RKO (cell line): ENCODE measurements at regions not wholly inside any gene's neighbourhood (a gene's known extent, or its start where the extent isn't known, plus 50 kb on each side); places are given as distances from the start of the nearest gene placed in this dataset.
A peak's percentile ranks its signal among the peaks of the same experiment; 100 is the strongest.

Experiments used
- DNase-seq: peaks from one replicate; pipeline ENCODE4 v3.0.0-alpha.2; 2016; ENCODE audit warnings: low spot score

- DNase-seq: no peak
Measured at GRCh38 chr10:90407851-90408250, 450.0 kb downstream of the HTR7 start.

DNA sequence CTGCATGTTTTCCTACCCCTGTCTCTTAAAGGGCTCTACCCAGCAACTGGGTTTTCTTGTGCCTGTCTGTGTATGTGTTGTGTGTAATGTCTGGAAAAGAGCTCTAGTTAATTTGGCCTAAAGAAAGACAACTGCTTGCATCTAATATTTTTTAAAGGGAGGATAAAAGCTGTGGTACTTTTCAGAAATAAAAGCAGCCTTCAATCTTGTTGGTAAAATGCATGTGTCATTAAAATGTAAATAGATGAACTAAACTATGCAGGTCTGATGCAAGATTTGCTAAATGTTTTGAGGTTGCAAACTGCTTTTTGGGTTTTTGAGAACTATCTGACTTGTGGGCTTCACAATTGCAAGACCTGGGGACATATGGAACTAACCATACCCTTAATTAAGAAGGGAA lies 445.3 kb downstream of the HTR7 start:
- DNase-seq: no peak

- DNase-seq: no peak
Measured at GRCh38 chr10:90413196-90413595, 444.6 kb downstream of the HTR7 start.

DNA sequence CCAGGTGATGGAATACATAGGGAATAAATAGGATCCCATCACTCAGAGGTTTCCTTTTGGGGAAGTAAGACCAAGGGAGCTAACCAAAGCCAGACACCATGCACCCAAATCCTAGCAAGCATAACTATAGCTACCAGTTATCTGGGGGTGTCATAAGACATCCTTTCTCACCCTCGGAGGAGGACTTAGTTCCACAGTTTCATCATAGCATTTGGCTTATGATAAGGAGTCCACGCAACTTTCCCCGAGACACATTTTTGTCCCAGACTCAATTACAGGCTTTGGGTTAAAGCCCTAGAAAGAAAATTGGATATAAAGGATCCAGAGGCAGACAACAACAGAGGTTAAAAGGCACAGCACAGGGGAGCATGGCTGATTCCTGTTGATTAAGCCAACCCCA lies 442.9 kb downstream of the HTR7 start:
- DNase-seq: no peak

- DNase-seq: no peak
Measured at GRCh38 chr10:90417029-90417428, 440.8 kb downstream of the HTR7 start.

GRCh38 chr10:90417476-90418210 lies 440.2 kb downstream of the HTR7 start:
- no peak for DNase-seq

DNA sequence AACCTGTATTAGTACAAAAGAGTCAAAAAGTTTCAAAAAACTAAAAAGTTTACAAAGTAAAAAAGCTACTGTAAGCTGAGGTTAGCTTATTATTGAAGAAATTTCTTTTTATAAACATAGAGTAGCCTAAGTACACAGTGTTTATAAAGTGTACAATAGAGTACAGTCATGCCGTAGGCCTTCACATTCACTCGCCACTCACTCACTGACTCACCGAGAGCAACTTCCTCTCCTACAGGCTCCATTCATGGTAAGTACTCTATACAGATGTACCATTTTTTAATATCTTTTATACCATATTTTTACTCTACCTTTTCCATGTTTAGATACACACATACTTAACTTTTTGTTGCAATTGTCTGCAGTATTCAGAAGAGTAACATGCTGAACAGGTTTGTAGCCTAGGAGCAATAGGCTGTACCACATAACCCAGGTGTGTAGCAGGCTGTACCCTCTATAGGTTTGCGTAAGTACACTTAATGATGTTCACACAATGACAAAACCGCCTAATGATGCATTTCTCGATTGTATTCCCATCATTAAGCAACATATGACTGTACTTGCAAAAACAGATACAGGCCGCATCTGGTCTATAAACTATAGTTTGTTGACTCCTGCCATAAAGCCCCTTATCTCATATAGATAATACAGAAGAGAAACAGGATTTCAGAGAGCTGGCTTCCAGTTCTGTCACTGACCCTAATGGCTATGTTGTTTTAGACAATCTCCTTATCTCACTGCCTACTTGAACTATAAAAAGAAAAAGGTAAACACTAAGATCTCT lies 438.8 kb downstream of the HTR7 start:
- peak; percentile 75 for DNase-seq

- no peak for DNase-seq
Measured at GRCh38 chr10:90420637-90421318, 437.1 kb downstream of the HTR7 start.

- DNase-seq: no peak
Measured at GRCh38 chr10:90421874-90422273, 436.0 kb downstream of the HTR7 start.

DNA sequence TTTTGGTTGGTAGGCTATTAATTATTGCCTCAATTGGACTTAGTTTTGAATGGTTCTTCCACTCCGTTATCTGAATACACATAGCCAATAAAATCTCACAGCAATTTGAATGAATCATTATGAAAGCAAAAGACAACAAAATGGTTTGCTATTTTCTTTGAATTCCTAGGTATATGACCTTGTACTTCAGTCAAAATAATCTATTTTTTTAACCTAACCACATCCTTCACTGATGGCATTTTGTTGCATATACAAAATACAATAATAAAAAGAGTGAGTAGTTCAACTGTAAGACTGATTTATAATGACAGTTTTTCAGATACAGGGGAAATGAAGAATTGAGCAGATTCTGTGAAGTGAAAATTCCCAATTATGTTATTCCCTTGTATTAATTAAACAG lies 433.1 kb downstream of the HTR7 start:
- DNase-seq: no peak

GRCh38 chr10:90430186-90430585 lies 427.7 kb downstream of the HTR7 start:
- DNase-seq: no peak

DNA sequence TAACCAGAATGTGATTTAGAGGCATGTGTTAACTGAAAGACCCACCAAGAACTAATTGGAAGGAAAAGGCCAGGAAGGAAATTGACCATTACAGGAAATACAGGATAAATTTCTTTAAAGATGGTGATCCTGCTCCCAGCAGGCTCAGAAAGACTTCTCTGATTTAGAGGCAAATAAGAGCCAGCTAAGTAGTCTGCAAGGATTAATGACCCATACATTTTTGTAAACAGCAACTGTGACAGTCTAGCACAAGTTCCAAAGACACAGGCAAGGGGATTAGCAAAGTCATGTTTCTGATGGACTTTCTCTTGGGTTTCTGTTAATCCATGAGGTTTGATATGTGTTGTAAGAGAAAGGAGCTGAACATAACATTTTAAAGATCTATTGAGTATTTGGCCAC lies 425.0 kb downstream of the HTR7 start:
- DNase-seq: no peak

DNA sequence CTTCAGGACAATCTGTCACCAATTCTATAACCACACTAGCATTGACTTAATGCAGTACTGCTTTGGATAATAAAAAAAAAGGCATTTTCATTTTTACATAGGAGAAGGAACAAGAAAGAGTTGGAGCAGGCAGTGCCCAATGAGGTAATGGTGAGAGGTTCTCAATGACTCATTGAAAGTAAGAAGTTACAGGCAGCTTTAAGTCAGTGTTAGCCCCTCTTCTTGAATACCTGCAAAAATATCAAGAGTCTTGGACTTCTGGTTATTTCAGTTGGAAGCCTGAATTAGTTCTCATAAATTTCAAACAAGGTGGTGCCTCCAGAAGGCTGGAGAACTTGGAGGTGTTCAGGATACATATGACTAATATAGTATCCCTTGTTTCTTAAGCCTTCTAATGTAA lies 422.5 kb downstream of the HTR7 start:
- DNase-seq: no peak

DNA sequence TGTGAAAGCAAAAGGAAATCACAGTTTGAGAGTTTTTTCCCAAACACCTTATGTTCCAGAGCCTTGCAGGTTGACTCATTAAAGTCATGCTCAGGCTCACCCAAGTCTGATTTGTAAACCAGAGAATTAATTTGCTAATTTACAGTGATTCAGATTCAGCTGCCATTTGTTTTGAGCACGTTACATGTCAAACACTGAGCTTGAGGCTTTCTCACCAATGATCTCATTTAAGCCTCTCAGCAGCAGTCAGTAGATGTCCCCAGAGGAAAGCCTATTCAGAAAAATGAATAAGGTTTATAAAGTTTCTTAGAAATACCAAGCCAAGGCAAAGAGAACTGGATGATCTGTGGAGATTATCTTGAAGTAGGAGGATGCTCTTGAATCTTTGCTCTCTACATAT lies 420.4 kb downstream of the HTR7 start:
- no peak for DNase-seq

DNA sequence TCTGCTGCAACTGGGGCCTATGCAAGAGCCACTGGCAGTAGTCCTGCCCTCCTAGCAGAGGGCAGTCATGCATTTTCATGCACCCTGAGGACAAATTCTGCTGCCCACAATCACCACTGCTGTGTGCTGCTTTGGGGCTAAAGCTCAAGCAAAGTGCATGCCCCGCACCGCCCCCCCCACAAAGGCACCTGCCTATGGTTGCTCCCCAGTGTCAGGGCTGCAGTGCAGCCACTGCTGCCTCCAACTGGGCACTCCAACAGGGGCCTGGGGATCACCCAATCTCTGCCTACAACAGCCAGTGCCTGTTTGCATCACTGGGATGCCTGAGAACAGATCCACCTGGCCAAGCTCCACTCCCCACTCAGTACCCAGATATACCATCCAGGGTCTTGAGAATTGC lies 417.0 kb downstream of the HTR7 start:
- no peak for DNase-seq

DNA sequence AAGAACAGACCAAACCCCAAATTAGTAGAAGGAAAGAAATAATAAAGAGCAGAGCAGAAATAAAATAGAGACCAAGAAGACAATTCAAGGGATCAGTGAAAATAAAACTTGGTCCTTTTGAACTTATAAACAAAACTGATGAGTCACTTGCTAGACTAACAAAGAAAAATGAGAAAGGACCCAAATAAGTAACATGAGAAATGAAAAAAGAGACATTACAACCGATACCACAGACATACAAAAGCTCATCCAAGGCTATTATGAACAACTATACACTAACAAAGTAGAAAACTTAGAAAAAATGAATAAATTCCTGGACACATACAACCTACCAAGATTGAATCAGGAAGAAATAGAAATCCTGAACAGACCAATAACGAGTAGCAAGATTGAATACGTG lies 414.5 kb downstream of the HTR7 start:
- no peak for DNase-seq

GRCh38 chr10:90447831-90448230 lies 410.0 kb downstream of the HTR7 start:
- DNase-seq: no peak

- DNase-seq: no peak
Measured at GRCh38 chr10:90450797-90451196, 407.0 kb downstream of the HTR7 start.

DNA sequence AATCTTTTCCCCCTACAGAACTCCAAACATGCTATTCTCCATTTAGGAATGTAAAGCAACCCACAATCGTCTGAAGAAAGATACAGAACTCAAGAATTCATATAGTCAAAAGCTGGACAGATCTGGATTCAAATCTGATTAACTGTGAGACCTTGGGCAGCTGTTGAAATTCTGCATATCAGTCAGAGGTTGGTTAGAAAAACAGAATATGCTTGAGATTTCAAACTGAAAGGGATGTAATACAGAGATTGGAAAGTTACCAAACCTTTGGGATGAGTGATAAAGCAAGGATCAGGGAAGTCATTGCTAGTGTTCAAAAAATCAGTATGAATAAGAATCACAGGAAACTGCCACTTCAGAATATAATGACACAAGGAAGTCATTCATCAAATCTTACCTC lies 406.6 kb downstream of the HTR7 start:
- DNase-seq: peak; percentile 2

GRCh38 chr10:90458054-90458453 lies 399.8 kb downstream of the HTR7 start:
- DNase-seq: no peak

- DNase-seq: no peak
Measured at GRCh38 chr10:90458571-90458970, 399.3 kb downstream of the HTR7 start.

DNA sequence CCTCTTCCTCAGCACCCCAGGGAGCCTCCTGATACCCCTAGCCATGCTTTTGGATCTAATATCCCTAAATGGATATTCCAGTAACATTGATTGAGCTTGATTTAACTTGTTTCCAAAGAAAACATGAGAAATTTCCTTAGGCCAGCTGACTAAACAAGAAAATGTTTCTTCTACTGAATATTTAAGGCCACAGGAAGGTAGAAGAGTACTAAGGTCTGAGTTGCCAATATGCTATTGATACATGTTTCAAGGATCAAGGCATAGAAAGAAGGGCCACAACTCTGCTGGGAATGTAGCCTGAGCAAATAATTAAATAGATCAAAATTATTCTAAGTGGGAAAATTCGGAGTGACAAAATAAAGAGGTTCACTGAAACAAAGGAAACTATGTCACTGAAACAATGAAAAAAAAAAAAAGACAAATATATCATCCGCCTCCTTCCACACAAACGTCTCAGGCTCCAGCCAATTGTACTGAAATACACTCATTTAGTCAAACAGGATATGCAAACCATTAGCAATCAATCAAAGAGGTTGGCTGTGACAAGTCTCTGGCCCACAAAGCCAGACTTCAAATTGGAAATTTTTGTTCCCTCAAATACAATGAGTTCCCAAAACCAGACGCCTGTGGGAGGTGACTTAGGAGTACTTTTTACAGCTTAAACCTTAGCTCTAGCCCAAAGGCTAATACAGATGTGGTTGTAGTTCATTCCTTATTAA lies 396.2 kb downstream of the HTR7 start:
- DNase-seq: no peak
